OCI-LY7 (cell line): ENCODE measurements at regions not wholly inside any gene's neighbourhood (a gene's known extent, or its start where the extent isn't known, plus 50 kb on each side); places are given as distances from the start of the nearest gene placed in this dataset.

ENCODE experiments used
- EZH2phosphoT487 ChIP-seq: fragments of 200-600 bp; sonication (generic); IDR thresholded peaks from 2 replicates; pipeline ENCODE4 v1.6.1; 2018; ENCODE audit warnings: low read depth, borderline replicate concordance, mild to moderate bottlenecking, mixed run types, antibody characterized with exemption, low read length, moderate library complexity, mixed read lengths
- TF ChIP-seq, protein P1 (sequence below): fragments of 200-600 bp; sonication (generic); conservative IDR thresholded peaks from 2 replicates; pipeline ENCODE4 v1.5.1; 2014; ENCODE audit warnings: mild to moderate bottlenecking, antibody characterized with exemption, low read length, moderate library complexity, mixed read lengths

DNA sequence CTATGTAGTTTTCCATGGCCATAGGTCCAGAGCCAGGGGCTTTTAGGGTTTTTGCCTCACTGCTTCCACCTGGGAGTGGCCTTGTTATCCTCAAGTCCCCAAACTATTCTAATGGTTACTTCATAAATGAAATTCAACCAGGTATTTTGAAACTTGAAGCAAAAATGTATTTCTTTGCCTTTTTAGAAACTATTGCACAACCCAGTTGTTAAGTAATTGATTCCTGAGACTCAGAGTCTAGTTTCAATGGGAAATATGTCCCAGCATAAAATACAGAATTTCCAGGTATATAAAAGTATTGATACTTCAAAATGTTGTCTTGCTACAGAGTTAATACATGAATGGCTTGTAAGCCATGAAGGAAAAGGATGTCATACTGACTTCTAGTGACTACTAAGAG is 456.2 kb upstream of the DAB2 start:
- TF ChIP-seq, protein P1, sequence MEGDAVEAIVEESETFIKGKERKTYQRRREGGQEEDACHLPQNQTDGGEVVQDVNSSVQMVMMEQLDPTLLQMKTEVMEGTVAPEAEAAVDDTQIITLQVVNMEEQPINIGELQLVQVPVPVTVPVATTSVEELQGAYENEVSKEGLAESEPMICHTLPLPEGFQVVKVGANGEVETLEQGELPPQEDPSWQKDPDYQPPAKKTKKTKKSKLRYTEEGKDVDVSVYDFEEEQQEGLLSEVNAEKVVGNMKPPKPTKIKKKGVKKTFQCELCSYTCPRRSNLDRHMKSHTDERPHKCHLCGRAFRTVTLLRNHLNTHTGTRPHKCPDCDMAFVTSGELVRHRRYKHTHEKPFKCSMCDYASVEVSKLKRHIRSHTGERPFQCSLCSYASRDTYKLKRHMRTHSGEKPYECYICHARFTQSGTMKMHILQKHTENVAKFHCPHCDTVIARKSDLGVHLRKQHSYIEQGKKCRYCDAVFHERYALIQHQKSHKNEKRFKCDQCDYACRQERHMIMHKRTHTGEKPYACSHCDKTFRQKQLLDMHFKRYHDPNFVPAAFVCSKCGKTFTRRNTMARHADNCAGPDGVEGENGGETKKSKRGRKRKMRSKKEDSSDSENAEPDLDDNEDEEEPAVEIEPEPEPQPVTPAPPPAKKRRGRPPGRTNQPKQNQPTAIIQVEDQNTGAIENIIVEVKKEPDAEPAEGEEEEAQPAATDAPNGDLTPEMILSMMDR = no peak
- TF ChIP-seq EZH2phosphoT487 = no peak
